ENCODE measurements at regions not wholly inside any gene's neighbourhood (a gene's known extent, or its start where the extent isn't known, plus 50 kb on each side); places are given as distances from the start of the nearest gene placed in this dataset.
A peak's percentile ranks its signal among the peaks of the same experiment; 100 is the strongest.

GRCh38 chr3:182671942-182672341 is 121.4 kb upstream of the ATP11B start:
- WGBS, result 52% methylated on average over 5 of the region's 5 CpGs
- TF ChIP-seq RAD21 (IDR thresholded peaks at IDR 0.05) (peak; percentile 9 to 30), NR2F2 (IDR thresholded peaks at IDR 0.05) (no peak), CTCF (IDR thresholded peaks at IDR 0.05; ENCODE audit: low read depth, low read length, missing input control) (no peak)
- Histone ChIP-seq H3K4me1 (ENCODE audit: control insufficient read depth in 4 of 4, insufficient read depth in 4 of 4, low read length in 3 of 4) (no peaks in the 10 kb centered on the region), H3K27me3 (ENCODE audit: control insufficient read depth in 4 of 4, insufficient read depth in 4 of 4, low read length in 3 of 4) (no peaks in the 10 kb centered on the region), H3K4me3 (ENCODE audit: low read depth in 1 of 3, low read length in 3 of 3) (no peak overlapping the region), H3K36me3 (ENCODE audit: control insufficient read depth in 4 of 4, insufficient read depth in 3 of 4, low read depth in 1 of 4, low read length in 3 of 4) (no peaks in the 10 kb centered on the region), H3K27ac (ENCODE audit: low read depth in 1 of 2, low read length in 2 of 2) (no peak overlapping the region), H3K9ac (ENCODE audit: low read depth in 1 of 2, low read length in 2 of 2) (no peak overlapping the region), H3K9me3 (ENCODE audit: control insufficient read depth in 4 of 4, low read length in 3 of 4) (no peaks in the 10 kb centered on the region)
- DNase-seq (ENCODE audit: low spot score), result no peak

GRCh38 chr3:182673336-182673735 is 120.0 kb upstream of the ATP11B start:
- Histone ChIP-seq H3K9ac (ENCODE audit: low read depth in 1 of 2, low read length in 2 of 2) (no peak overlapping the region), H3K36me3 (ENCODE audit: control insufficient read depth in 4 of 4, insufficient read depth in 3 of 4, low read depth in 1 of 4, low read length in 3 of 4) (no peaks in the 10 kb centered on the region), H3K4me3 (ENCODE audit: low read depth in 1 of 3, low read length in 3 of 3) (no peak overlapping the region), H3K4me1 (ENCODE audit: control insufficient read depth in 4 of 4, insufficient read depth in 4 of 4, low read length in 3 of 4) (no peaks in the 10 kb centered on the region), H3K9me3 (ENCODE audit: control insufficient read depth in 4 of 4, low read length in 3 of 4) (no peaks in the 10 kb centered on the region), H3K27ac (ENCODE audit: low read depth in 1 of 2, low read length in 2 of 2) (no peak overlapping the region), H3K27me3 (ENCODE audit: control insufficient read depth in 4 of 4, insufficient read depth in 4 of 4, low read length in 3 of 4) (no peaks in the 10 kb centered on the region)
- DNase-seq (ENCODE audit: low spot score), result no peak
- TF ChIP-seq REST (IDR thresholded peaks at IDR 0.05) (no peak), TAF1 (conservative IDR thresholded peaks at IDR 0.05) (no peak), NR2F2 (IDR thresholded peaks at IDR 0.05) (no peak), EGR1 (IDR thresholded peaks at IDR 0.05; ENCODE audit: low read depth in 2 of 2) (no peak), MAX (IDR thresholded peaks at IDR 0.05) (no peak), HNF4G (IDR thresholded peaks at IDR 0.05) (no peak), FOXA2 (IDR thresholded peaks at IDR 0.05) (no peak), SP1 (IDR thresholded peaks at IDR 0.05) (no peak), RAD21 (IDR thresholded peaks at IDR 0.05) (no peak), GABPA (IDR thresholded peaks at IDR 0.05 in 1 of 2, conservative IDR thresholded peaks at IDR 0.05 in 1 of 2) (no peak)
- 72% methylated on average over 3 of the region's 3 CpGs for WGBS
